ENCODE measurements at regions not wholly inside any gene's neighbourhood (a gene's known extent, or its start where the extent isn't known, plus 50 kb on each side); places are given as distances from the start of the nearest gene placed in this dataset.
"Not testable (repeated sequence)": the region's sequence is repeated elsewhere in the genome, so short reads cannot be mapped to it uniquely, and the experiment has no call there.

GRCh38 chr3:132987396-132987795 lies 50.8 kb upstream of the TMEM108 start:
- no peak for DNase-seq

- no peak for DNase-seq
Observed at GRCh38 chr3:132984181-132984580, 54.0 kb upstream of the TMEM108 start.

GRCh38 chr3:132983143-132983770 lies 54.9 kb upstream of the TMEM108 start:
- no peak for DNase-seq

- DNase-seq: no peak
Observed at GRCh38 chr3:132981719-132982118, 56.5 kb upstream of the TMEM108 start.

GRCh38 chr3:132980102-132980501 lies 58.1 kb upstream of the TMEM108 start:
- no peak for DNase-seq

GRCh38 chr3:132979606-132980005 lies 58.6 kb upstream of the TMEM108 start:
- DNase-seq: no peak

- not testable (repeated sequence) for DNase-seq
Observed at GRCh38 chr3:132978946-132979345, 59.2 kb upstream of the TMEM108 start.

GRCh38 chr3:132978464-132978863 lies 59.7 kb upstream of the TMEM108 start:
- DNase-seq: no peak

GRCh38 chr3:132974097-132974496 lies 64.1 kb upstream of the TMEM108 start:
- no peak for DNase-seq

- DNase-seq: no peak
Observed at GRCh38 chr3:132973441-132973840, 64.8 kb upstream of the TMEM108 start.

GRCh38 chr3:132972333-132972732 lies 65.9 kb upstream of the TMEM108 start:
- no peak for DNase-seq

GRCh38 chr3:132966374-132966773 lies 71.8 kb upstream of the TMEM108 start:
- no peak for DNase-seq

- DNase-seq: no peak
Observed at GRCh38 chr3:132964266-132964665, 73.9 kb upstream of the TMEM108 start.

GRCh38 chr3:132963786-132964185 lies 74.4 kb upstream of the TMEM108 start:
- DNase-seq: no peak

GRCh38 chr3:132961991-132962390 lies 76.2 kb upstream of the TMEM108 start:
- DNase-seq: no peak

- no peak for DNase-seq
Observed at GRCh38 chr3:132953683-132954082, 84.5 kb upstream of the TMEM108 start.

GRCh38 chr3:132927896-132928295 lies 110.3 kb upstream of the TMEM108 start:
- DNase-seq: no peak

GRCh38 chr3:132926098-132926497 lies 112.1 kb upstream of the TMEM108 start:
- DNase-seq: no peak

GRCh38 chr3:132925256-132925930 lies 112.8 kb upstream of the TMEM108 start:
- no peak for DNase-seq

GRCh38 chr3:132916096-132916495 lies 122.1 kb upstream of the TMEM108 start:
- DNase-seq: no peak

GRCh38 chr3:132912416-132912753 lies 125.8 kb upstream of the TMEM108 start:
- no peak for DNase-seq

- no peak for DNase-seq
Observed at GRCh38 chr3:132911741-132912415, 126.3 kb upstream of the TMEM108 start.

GRCh38 chr3:132907293-132907692 lies 130.9 kb upstream of the TMEM108 start:
- no peak for DNase-seq

- no peak for DNase-seq
Observed at GRCh38 chr3:132900481-132900880, 137.7 kb upstream of the TMEM108 start.

Data from cerebellar nuclear complex (tissue), 1 donor.